Activated CD4-positive, alpha-beta memory T cell treated with anti-CD3 and anti-CD28 coated beads, Interleukin-2, amount 10 ng/mL, durations not matched to agents 7 days and 5 days (primary cell): ENCODE measurements at regions not wholly inside any gene's neighbourhood (a gene's known extent, or its start where the extent isn't known, plus 50 kb on each side); places are given as distances from the start of the nearest gene placed in this dataset.

Experiments used
- CTCF ChIA-PET: fragments of 350-600 bp; sonication (Branson Sonifier 250); formaldehyde crosslinking; loops from one replicate; lab custom pipeline; 2021; ENCODE audit warnings: antibody characterized with exemption, inconsistent platforms; lab: Charles Lee
- POLR2A ChIA-PET: fragments of 350-600 bp; sonication (Branson Sonifier 250); formaldehyde crosslinking; loops from one replicate; lab custom pipeline; 2021; ENCODE audit warnings: antibody characterized with exemption; lab: Charles Lee
- DNase-seq: peaks from one replicate; pipeline ENCODE4 v3.0.0-alpha.2; 2020
- H3K27ac Mint-ChIP-seq: one replicate; pipeline ENCODE4 v1.8.0; 2021; ENCODE audit warnings: mild to moderate bottlenecking, mixed read lengths
- H3K27me3 Mint-ChIP-seq: one replicate; pipeline ENCODE4 v1.8.0; 2021; ENCODE audit warnings: mixed read lengths
- H3K36me3 Mint-ChIP-seq: one replicate; pipeline ENCODE4 v1.8.0; 2021; ENCODE audit warnings: low read depth, mixed read lengths
- H3K4me1 Mint-ChIP-seq: one replicate; pipeline ENCODE4 v1.8.0; 2021; ENCODE audit warnings: mixed read lengths
- H3K4me3 Mint-ChIP-seq: one replicate; pipeline ENCODE4 v1.8.0; 2021; ENCODE audit warnings: mild to moderate bottlenecking, mixed read lengths
- H3K9me3 Mint-ChIP-seq: one replicate; pipeline ENCODE4 v1.8.0; 2021; ENCODE audit warnings: mixed read lengths

GRCh38 chr4:159723341-159724048 lies 620.6 kb downstream of the RAPGEF2 start:
- no peak for DNase-seq
- H3K4me3 Mint-ChIP-seq = no peak overlapping the region
- no peaks in the 10 kb centered on the region for H3K4me1 Mint-ChIP-seq
- H3K9me3 Mint-ChIP-seq = peaks cover 2% of the 10 kb centered on the region
- no peaks in the 10 kb centered on the region for H3K36me3 Mint-ChIP-seq
- CTCF ChIA-PET = no interaction called here
- no peaks in the 10 kb centered on the region for H3K27me3 Mint-ChIP-seq
- H3K27ac Mint-ChIP-seq = no peak overlapping the region
- POLR2A ChIA-PET = no interaction called here

- Mint-ChIP-seq H3K9me3 (no peaks in the 10 kb centered on the region), H3K4me1 (no peaks in the 10 kb centered on the region), H3K36me3 (no peaks in the 10 kb centered on the region), H3K27ac (no peak overlapping the region), H3K27me3 (no peaks in the 10 kb centered on the region), H3K4me3 (no peak overlapping the region)
- ChIA-PET CTCF (no interaction called here), POLR2A (no interaction called here)
- DNase-seq = no peak
These were observed 622.7 kb downstream of the RAPGEF2 start for GRCh38 chr4:159725571-159725970.

GRCh38 chr4:159735281-159736207 lies 632.7 kb downstream of the RAPGEF2 start:
- Mint-ChIP-seq H3K36me3 (no peaks in the 10 kb centered on the region), H3K27me3 (no peaks in the 10 kb centered on the region), H3K4me1 (no peaks in the 10 kb centered on the region), H3K9me3 (no peaks in the 10 kb centered on the region), H3K4me3 (no peak overlapping the region), H3K27ac (no peak overlapping the region)
- POLR2A ChIA-PET = no interaction called here
- CTCF ChIA-PET = no interaction called here
- no peak for DNase-seq

DNA sequence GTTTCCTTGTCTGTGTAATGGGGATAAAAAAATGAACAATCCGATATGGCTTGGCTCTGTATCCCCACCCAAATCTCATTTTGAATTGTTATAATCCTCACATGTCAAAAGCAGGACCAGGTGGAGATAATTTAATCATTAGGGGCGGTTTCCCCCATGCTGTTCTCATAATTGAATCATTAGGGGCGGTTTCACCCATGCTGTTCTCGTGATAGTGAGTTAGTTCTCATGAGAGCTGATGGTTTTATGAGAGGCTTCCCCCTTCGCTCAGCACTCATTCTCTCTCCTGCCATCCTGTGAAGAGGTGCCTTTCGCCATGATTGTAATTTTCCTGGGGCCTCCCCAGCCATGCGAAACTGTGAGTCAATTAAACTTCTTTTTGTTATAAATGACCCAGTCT lies 633.5 kb downstream of the RAPGEF2 start:
- no peak overlapping the region for H3K27ac Mint-ChIP-seq
- POLR2A ChIA-PET = no interaction called here

GRCh38 chr4:159743971-159744370 lies 641.1 kb downstream of the RAPGEF2 start:
- DNase-seq = no peak
- Mint-ChIP-seq H3K9me3 (peaks cover 8% of the 10 kb centered on the region), H3K27ac (no peak overlapping the region), H3K27me3 (no peaks in the 10 kb centered on the region), H3K36me3 (no peaks in the 10 kb centered on the region), H3K4me1 (no peaks in the 10 kb centered on the region), H3K4me3 (no peak overlapping the region)
- ChIA-PET POLR2A (no interaction called here), CTCF (no interaction called here)

More for the DNA sequence above, 633.5 kb downstream of the RAPGEF2 start:
- no peak overlapping the region for H3K4me3 Mint-ChIP-seq
- no peaks in the 10 kb centered on the region for H3K36me3 Mint-ChIP-seq
- CTCF ChIA-PET = no interaction called here
- no peaks in the 10 kb centered on the region for H3K27me3 Mint-ChIP-seq
- no peak for DNase-seq
- no peaks in the 10 kb centered on the region for H3K9me3 Mint-ChIP-seq
- H3K4me1 Mint-ChIP-seq = no peaks in the 10 kb centered on the region

GRCh38 chr4:159747983-159748382 lies 645.1 kb downstream of the RAPGEF2 start:
- POLR2A ChIA-PET = no interaction called here
- DNase-seq = no peak
- no peak overlapping the region for H3K27ac Mint-ChIP-seq
- H3K36me3 Mint-ChIP-seq = no peaks in the 10 kb centered on the region
- H3K4me1 Mint-ChIP-seq = no peaks in the 10 kb centered on the region
- CTCF ChIA-PET = no interaction called here
- H3K4me3 Mint-ChIP-seq = no peak overlapping the region
- peaks cover 2% of the 10 kb centered on the region for H3K9me3 Mint-ChIP-seq
- H3K27me3 Mint-ChIP-seq = no peaks in the 10 kb centered on the region

- DNase-seq = no peak
- no peaks in the 10 kb centered on the region for H3K36me3 Mint-ChIP-seq
- POLR2A ChIA-PET = no interaction called here
- no peaks in the 10 kb centered on the region for H3K27me3 Mint-ChIP-seq
- no peaks in the 10 kb centered on the region for H3K4me1 Mint-ChIP-seq
- CTCF ChIA-PET = no interaction called here
- no peak overlapping the region for H3K4me3 Mint-ChIP-seq
- H3K9me3 Mint-ChIP-seq = peaks cover 2% of the 10 kb centered on the region
- no peak overlapping the region for H3K27ac Mint-ChIP-seq
These were observed 646.1 kb downstream of the RAPGEF2 start for GRCh38 chr4:159748834-159749444.

- ChIA-PET CTCF (no interaction called here), POLR2A (no interaction called here)
- Mint-ChIP-seq H3K27me3 (no peaks in the 10 kb centered on the region), H3K36me3 (no peaks in the 10 kb centered on the region), H3K9me3 (peaks cover 6% of the 10 kb centered on the region), H3K4me3 (no peak overlapping the region), H3K27ac (no peak overlapping the region), H3K4me1 (no peaks in the 10 kb centered on the region)
- DNase-seq = no peak
These were observed 654.6 kb downstream of the RAPGEF2 start for GRCh38 chr4:159757499-159757898.

DNA sequence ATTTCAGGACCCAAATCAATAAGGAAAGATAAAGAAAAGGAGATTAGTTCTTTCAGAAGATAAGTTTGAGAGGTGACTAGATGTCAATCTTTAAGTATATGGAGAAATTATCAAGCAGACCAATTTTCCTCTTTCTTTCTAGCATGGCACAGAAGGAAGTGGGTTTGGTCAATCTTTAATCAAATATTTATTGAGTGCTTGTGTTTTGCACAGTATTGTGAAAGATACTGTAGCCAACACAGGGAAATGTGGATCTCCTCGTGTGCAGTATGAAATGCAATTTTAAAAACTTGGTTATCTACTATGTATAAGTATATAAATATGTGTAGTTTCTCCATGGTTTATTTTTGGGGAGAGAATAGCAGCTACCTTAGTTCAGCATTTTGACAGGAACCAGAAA lies 655.2 kb downstream of the RAPGEF2 start:
- POLR2A ChIA-PET = no interaction called here
- H3K9me3 Mint-ChIP-seq = peaks cover 6% of the 10 kb centered on the region
- no peak overlapping the region for H3K4me3 Mint-ChIP-seq
- no peak for DNase-seq
- CTCF ChIA-PET = no interaction called here
- no peaks in the 10 kb centered on the region for H3K4me1 Mint-ChIP-seq
- no peak overlapping the region for H3K27ac Mint-ChIP-seq
- H3K27me3 Mint-ChIP-seq = no peaks in the 10 kb centered on the region
- H3K36me3 Mint-ChIP-seq = no peaks in the 10 kb centered on the region

- no peaks in the 10 kb centered on the region for H3K4me1 Mint-ChIP-seq
- ChIA-PET CTCF (no interaction called here), POLR2A (no interaction called here)
- H3K9me3 Mint-ChIP-seq = no peaks in the 10 kb centered on the region
- H3K36me3 Mint-ChIP-seq = no peaks in the 10 kb centered on the region
- no peak overlapping the region for H3K4me3 Mint-ChIP-seq
- no peak overlapping the region for H3K27ac Mint-ChIP-seq
- no peaks in the 10 kb centered on the region for H3K27me3 Mint-ChIP-seq
- DNase-seq = no peak
These were observed 659.8 kb downstream of the RAPGEF2 start for GRCh38 chr4:159762672-159763071.

DNA sequence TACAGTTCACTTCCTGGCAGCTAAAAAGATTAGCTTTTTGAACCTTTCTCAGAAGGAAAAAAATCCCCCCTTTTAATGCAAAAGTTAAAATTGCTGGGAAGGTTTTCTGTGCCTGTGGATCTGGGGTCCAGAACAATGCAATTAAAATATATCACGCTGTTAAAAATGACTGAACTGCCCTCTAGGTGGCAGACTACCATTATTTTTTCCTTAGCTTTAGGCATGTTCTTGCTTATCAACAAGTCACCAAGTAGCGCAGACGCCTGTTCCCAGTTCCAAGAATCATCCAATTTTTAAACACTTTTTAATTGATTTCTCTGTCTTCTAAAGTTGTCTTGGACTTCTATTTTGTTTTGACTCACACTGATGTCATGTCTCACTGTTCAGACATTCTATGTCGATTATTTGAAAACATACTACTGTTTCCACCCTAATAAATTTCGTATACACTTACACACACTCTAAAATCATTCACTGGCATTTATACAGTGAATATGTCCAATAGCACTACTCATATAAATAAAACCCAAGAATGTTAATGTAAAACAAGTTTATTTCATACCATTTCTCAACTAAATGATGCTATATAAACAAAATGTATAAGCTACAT lies 661.6 kb downstream of the RAPGEF2 start:
- POLR2A ChIA-PET = no interaction called here

DNA sequence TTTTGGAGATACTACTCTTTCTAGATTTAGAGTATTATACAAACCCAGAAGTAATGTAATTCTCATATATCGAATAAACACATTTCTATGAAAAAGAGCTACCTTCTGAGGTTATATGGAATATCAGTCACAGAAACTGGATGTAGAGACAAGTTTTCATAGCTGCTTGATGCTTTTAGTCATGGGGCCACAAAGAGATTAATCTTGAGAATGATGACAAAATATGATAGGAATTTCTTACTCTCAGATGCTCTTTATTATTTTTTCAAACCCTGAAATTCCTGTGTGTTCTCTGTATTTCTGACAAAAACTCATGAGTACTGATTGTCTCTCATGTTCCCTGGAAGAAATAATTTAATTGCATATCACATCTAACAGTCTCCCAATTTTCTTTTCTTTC lies 662.5 kb downstream of the RAPGEF2 start:
- DNase-seq = no peak
- no peak overlapping the region for H3K4me3 Mint-ChIP-seq
- POLR2A ChIA-PET = no interaction called here
- no peak overlapping the region for H3K27ac Mint-ChIP-seq
- CTCF ChIA-PET = no interaction called here
- H3K27me3 Mint-ChIP-seq = no peaks in the 10 kb centered on the region
- H3K36me3 Mint-ChIP-seq = no peaks in the 10 kb centered on the region
- no peaks in the 10 kb centered on the region for H3K9me3 Mint-ChIP-seq
- no peaks in the 10 kb centered on the region for H3K4me1 Mint-ChIP-seq

More for the DNA sequence above, 661.6 kb downstream of the RAPGEF2 start:
- no peaks in the 10 kb centered on the region for H3K9me3 Mint-ChIP-seq
- no peaks in the 10 kb centered on the region for H3K4me1 Mint-ChIP-seq
- H3K27me3 Mint-ChIP-seq = no peaks in the 10 kb centered on the region
- no peak for DNase-seq
- no peak overlapping the region for H3K27ac Mint-ChIP-seq
- no peak overlapping the region for H3K4me3 Mint-ChIP-seq
- no peaks in the 10 kb centered on the region for H3K36me3 Mint-ChIP-seq
- CTCF ChIA-PET = no interaction called here

DNA sequence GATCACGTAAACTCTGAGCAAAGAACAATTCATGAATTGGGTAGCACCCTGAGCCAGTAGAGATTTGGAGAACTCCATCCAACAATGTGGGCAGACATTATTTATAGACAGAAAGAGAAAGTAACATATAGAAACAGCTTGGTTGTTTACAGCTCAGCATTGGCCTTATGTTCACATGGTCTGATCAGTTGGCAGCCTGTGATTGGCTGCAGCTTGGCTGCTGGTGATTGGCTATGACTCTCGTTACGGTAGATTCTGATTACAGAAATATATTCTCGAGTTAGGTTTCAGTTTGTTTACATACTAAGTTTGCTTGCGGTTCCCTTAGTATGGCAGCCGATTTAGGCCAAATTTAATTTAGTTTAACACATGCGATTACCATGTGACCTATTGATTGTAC lies 663.4 kb downstream of the RAPGEF2 start:
- CTCF ChIA-PET = no interaction called here
- no peak for DNase-seq
- Mint-ChIP-seq H3K4me1 (no peaks in the 10 kb centered on the region), H3K9me3 (no peaks in the 10 kb centered on the region), H3K36me3 (no peaks in the 10 kb centered on the region), H3K27me3 (no peaks in the 10 kb centered on the region), H3K27ac (no peak overlapping the region), H3K4me3 (no peak overlapping the region)
- POLR2A ChIA-PET = no interaction called here
